K562 (cell line): ENCODE measurements at regions not wholly inside any gene's neighbourhood (a gene's known extent, or its start where the extent isn't known, plus 50 kb on each side); places are given as distances from the start of the nearest gene placed in this dataset.

ENCODE experiments used
- ATAC-seq: fragments of 200-7000 bp; cut with Tn5 transposase; 3 replicates; pipeline ENCODE4 v1.9.1; 2020; ENCODE audit warnings: moderate library complexity
- BruUV-seq: library from RNA; stranded (reverse); fragments of 400-500 nt; replicated peaks from 2 replicates; lab custom pipeline; 2021; lab: Mats Ljungman, UMichigan
- CTCF ChIA-PET: fragments of 300-600 bp; formaldehyde crosslinking; extraction: SDS; loops from one replicate; lab custom pipeline; 2021; ENCODE audit warnings: low intra/inter-chr PET ratio; lab: Yijun Ruan, JAX
- POLR2A ChIA-PET: fragments of 300-600, 350-650 bp; sonication (Branson Sonifier 250); formaldehyde crosslinking; extraction: SDS; loops from one replicate; lab custom pipeline; 2021; ENCODE audit warnings: antibody characterized with exemption, inconsistent platforms; lab: Yijun Ruan, JAX
- DNase-seq, 4 experiments: peaks; one replicate each; pipeline versions ENCODE4 v3.0.0 to v3.0.0-alpha.2; 2011 to 2018; ENCODE audit warnings: low spot score in 3 of 4, mixed read lengths in 3 of 4; ENCODE audit errors: extremely low read depth in 1 of 4
- FAIRE-seq: peaks from 2 replicates; lab custom pipeline; 2011; peaks lifted over from hg19 to GRCh38; lab: Jason Lieb, UNC
- H2AFZ ChIP-seq: 2 replicates; pipeline ENCODE4 v1.6.0; 2011; ENCODE audit warnings: low read depth, low read length, control low read depth, inconsistent platforms
- H3K27ac ChIP-seq: fragments of 200-600 bp; 3 replicates; pipeline ENCODE4 v1.8.0; 2011; ENCODE audit warnings: low read depth, mild to moderate bottlenecking, control low read depth, inconsistent platforms, low read length, moderate library complexity, mixed read lengths; ENCODE audit errors: extremely low read depth
- H3K27me3 ChIP-seq, 2 experiments: fragments of 300-600 bp in 1 of 2; 2 replicates in 1 of 2; 3 replicates in 1 of 2; pipeline versions ENCODE4 v1.6.0 to v1.8.0; 2011; ENCODE audit warnings: inconsistent platforms in 2 of 2, low read length in 2 of 2, mild to moderate bottlenecking in 1 of 2, mixed read lengths in 1 of 2, moderate library complexity in 1 of 2; ENCODE audit not compliant: control insufficient read depth in 2 of 2, insufficient read depth in 2 of 2
- H3K36me3 ChIP-seq: fragments of 300-600 bp; 3 replicates; pipeline ENCODE4 v1.8.0; 2011; ENCODE audit warnings: mild to moderate bottlenecking, low read length, inconsistent platforms; ENCODE audit not compliant: control insufficient read depth, insufficient read depth
- H3K4me1 ChIP-seq, 2 experiments: fragments of 200-600 bp in 1 of 2; replicated peaks in 1 of 2; 2 replicates in 1 of 2; 3 replicates in 1 of 2; pipeline versions ENCODE4 v1.5.1 to v1.8.0; 2011; ENCODE audit warnings: inconsistent platforms in 2 of 2, low read length in 2 of 2, mild to moderate bottlenecking in 1 of 2, mixed read lengths in 1 of 2, moderate library complexity in 1 of 2; ENCODE audit not compliant: control insufficient read depth in 2 of 2, insufficient read depth in 2 of 2
- H3K4me2 ChIP-seq: 2 replicates; pipeline ENCODE4 v1.6.1; 2011; ENCODE audit warnings: low read length, control low read depth, inconsistent platforms, mixed read lengths; ENCODE audit not compliant: insufficient read depth
- H3K4me3 ChIP-seq: fragments of 200-600 bp; sonication (generic), shearing (Covaris generic); 2 replicates; pipeline ENCODE4 v1.5.1; 2016; ENCODE audit warnings: control low read depth, inconsistent platforms
- H3K79me2 ChIP-seq: fragments of 200-600 bp; 3 replicates; pipeline ENCODE4 v1.8.0; 2011; ENCODE audit warnings: low read length, inconsistent platforms; ENCODE audit not compliant: control insufficient read depth, insufficient read depth
- H3K9ac ChIP-seq, 2 experiments: 2 replicates each; pipeline versions ENCODE4 v1.6.0 to v1.6.1; 2011; ENCODE audit warnings: low read depth in 2 of 2, low read length in 2 of 2, control low read depth in 1 of 2, inconsistent platforms in 1 of 2, mild to moderate bottlenecking in 1 of 2, mixed read lengths in 1 of 2; ENCODE audit not compliant: insufficient read depth in 1 of 2
- H3K9me1 ChIP-seq: one replicate; pipeline ENCODE4 v1.6.0; 2011; ENCODE audit warnings: inconsistent platforms, mild to moderate bottlenecking, low read length, moderate library complexity; ENCODE audit not compliant: control insufficient read depth, insufficient read depth
- H3K9me3 ChIP-seq: replicated peaks from 2 replicates; pipeline ENCODE4 v1.5.1; 2011; ENCODE audit warnings: low read depth, low read length, inconsistent platforms; ENCODE audit not compliant: control insufficient read depth, insufficient read depth
- H4K20me1 ChIP-seq: replicated peaks from 2 replicates; pipeline ENCODE4 v1.6.1; 2011; ENCODE audit warnings: low read length, inconsistent platforms, mixed read lengths; ENCODE audit not compliant: control insufficient read depth, insufficient read depth
- BMI1 ChIP-seq: fragments of 150-350 bp; IDR thresholded peaks from 2 replicates; pipeline ENCODE4 v1.6.1; 2014; ENCODE audit warnings: low read length
- ZFP36 ChIP-seq: fragments of 150-350 bp; IDR thresholded peaks from 2 replicates; pipeline ENCODE4 v1.6.1; 2018; ENCODE audit warnings: low read length, low read depth; ENCODE audit not compliant: partially characterized antibody
- ZNF134 ChIP-seq: fragments of 250-450 bp; sonication (Bioruptor Pico); conservative IDR thresholded peaks from 2 replicates; pipeline ENCODE4 v1.4.0; 2020
- WGBS: fragments of 100-300 bp; shearing (Covaris generic); methylation state at CpG from one replicate; pipeline ENCODE4 v1.1.6; 2016; ENCODE audit warnings: low coverage, mixed read lengths; ENCODE audit not compliant: insufficient coverage; ENCODE audit errors: missing lambda C conversion rate; 5-methylcytosine and 5-hydroxymethylcytosine counted together
- in situ Hi-C: fragments of 300-500 bp; cut with MboI; formaldehyde crosslinking; loops from 4 replicates; pipeline ENCODE4 v1.15.0; 2018; ENCODE audit warnings: inconsistent platforms, mixed read lengths
- intact Hi-C: fragments of 100-400 bp; cut with micrococcal nuclease; formaldehyde crosslinking; loops from 2 replicates; pipeline ENCODE4 v1.14.2; 2022
- TF ChIP-seq, protein P1 (sequence below): fragments of 200-800 bp; sonication (Bioruptor generic); IDR thresholded peaks from 2 replicates; pipeline ENCODE4 v1.6.1; 2017; ENCODE audit warnings: missing genetic modification characterization, missing compliant biosample characterization
- TF ChIP-seq, protein P2 (sequence below), 3 experiments: fragments of 200-800 bp in 1 of 3; sonication (Bioruptor generic) in 1 of 3; sonication (generic) in 1 of 3; formaldehyde crosslinking in 1 of 3; IDR thresholded peaks; 2 replicates each; pipeline versions ENCODE4 v1.6.1 to v1.8.0; 2016 to 2022; ENCODE audit warnings: mild to moderate bottlenecking in 2 of 3, missing compliant biosample characterization in 2 of 3, missing genetic modification characterization in 2 of 3, missing genetic modification reagents in 1 of 3
- TF ChIP-seq, protein P3 (sequence below): sonication (generic); formaldehyde crosslinking; IDR thresholded peaks from 2 replicates; pipeline ENCODE4 v1.8.0; 2022; ENCODE audit warnings: missing genetic modification reagents, mild to moderate bottlenecking, moderate library complexity, borderline replicate concordance
- TF ChIP-seq, protein P4 (sequence below): fragments of 250-450 bp; sonication (Bioruptor Pico); IDR thresholded peaks from 2 replicates; pipeline ENCODE4 v1.4.0; 2020; ENCODE audit warnings: mild to moderate bottlenecking, moderate library complexity

DNA sequence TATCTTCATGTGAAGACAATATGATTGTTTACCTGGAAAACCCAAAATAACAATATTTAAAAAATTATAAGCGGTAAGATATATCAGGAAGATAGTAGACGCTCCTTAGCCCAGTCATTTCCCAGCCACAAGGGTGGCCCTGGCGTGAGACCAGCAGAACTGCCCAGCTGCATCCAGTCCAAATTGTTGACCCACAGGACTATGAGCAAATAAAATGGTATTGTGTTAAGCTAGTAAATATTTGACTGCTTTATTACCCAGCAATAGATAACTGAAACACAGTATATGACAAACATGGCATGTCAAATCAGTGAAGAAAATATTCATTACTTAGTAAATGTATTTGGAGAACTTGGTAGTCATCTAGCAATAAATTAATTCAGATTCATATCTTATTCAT, 294.3 kb upstream of the SPAG17 start:
- H3K79me2 ChIP-seq: no peaks in the 10 kb centered on the region
- no peak overlapping the region for H3K4me2 ChIP-seq
- H2AFZ ChIP-seq: no peak overlapping the region
- CTCF ChIA-PET: no interaction called here
- H3K36me3 ChIP-seq: no peaks in the 10 kb centered on the region
- 0% methylated on average over 3 of the region's 3 CpGs for WGBS
- H3K27me3 ChIP-seq: no peaks in the 10 kb centered on the region
- FAIRE-seq: no peak
- intact Hi-C loops: no loop called here
- H3K27ac ChIP-seq: no peak overlapping the region
- no peak overlapping the region for H3K9ac ChIP-seq
- TF ChIP-seq BMI1: no peak
- TF ChIP-seq, protein P1, sequence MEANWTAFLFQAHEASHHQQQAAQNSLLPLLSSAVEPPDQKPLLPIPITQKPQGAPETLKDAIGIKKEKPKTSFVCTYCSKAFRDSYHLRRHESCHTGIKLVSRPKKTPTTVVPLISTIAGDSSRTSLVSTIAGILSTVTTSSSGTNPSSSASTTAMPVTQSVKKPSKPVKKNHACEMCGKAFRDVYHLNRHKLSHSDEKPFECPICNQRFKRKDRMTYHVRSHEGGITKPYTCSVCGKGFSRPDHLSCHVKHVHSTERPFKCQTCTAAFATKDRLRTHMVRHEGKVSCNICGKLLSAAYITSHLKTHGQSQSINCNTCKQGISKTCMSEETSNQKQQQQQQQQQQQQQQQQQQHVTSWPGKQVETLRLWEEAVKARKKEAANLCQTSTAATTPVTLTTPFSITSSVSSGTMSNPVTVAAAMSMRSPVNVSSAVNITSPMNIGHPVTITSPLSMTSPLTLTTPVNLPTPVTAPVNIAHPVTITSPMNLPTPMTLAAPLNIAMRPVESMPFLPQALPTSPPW (CRISPR knock-in tag): no peak
- TF ChIP-seq, protein P2, sequence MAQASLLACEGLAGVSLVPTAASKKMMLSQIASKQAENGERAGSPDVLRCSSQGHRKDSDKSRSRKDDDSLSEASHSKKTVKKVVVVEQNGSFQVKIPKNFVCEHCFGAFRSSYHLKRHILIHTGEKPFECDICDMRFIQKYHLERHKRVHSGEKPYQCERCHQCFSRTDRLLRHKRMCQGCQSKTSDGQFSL (CRISPR knock-in tag; IDR thresholded peaks at IDR 0.05): no peak
- TF ChIP-seq, protein P2 (tag; IDR thresholded peaks at IDR 0.05): no peak
- no peak for TF ChIP-seq ZFP36
- TF ChIP-seq, protein P3, sequence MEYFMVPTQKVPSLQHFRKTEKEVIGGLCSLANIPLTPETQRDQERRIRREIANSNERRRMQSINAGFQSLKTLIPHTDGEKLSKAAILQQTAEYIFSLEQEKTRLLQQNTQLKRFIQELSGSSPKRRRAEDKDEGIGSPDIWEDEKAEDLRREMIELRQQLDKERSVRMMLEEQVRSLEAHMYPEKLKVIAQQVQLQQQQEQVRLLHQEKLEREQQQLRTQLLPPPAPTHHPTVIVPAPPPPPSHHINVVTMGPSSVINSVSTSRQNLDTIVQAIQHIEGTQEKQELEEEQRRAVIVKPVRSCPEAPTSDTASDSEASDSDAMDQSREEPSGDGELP (CRISPR knock-in tag): no peak
- TF ChIP-seq ZNF134 (CRISPR knock-in tag): no peak
- TF ChIP-seq, protein P4, sequence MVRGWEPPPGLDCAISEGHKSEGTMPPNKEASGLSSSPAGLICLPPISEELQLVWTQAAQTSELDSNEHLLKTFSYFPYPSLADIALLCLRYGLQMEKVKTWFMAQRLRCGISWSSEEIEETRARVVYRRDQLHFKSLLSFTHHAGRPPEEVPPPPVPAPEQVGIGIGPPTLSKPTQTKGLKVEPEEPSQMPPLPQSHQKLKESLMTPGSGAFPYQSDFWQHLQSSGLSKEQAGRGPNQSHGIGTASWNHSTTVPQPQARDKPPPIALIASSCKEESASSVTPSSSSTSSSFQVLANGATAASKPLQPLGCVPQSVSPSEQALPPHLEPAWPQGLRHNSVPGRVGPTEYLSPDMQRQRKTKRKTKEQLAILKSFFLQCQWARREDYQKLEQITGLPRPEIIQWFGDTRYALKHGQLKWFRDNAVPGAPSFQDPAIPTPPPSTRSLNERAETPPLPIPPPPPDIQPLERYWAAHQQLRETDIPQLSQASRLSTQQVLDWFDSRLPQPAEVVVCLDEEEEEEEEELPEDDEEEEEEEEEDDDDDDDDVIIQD (CRISPR knock-in tag): no peak
- TF ChIP-seq, all 486 proteins: peak for 0
- Histone ChIP-seq H3K9me1 (no peaks in the 10 kb centered on the region), H3K4me3 (no peak overlapping the region), H3K4me1 (no peaks in the 10 kb centered on the region), H4K20me1 (no peaks in the 10 kb centered on the region), H3K9me3 (no peaks in the 10 kb centered on the region)
- ATAC-seq: no peak
- BruUV-seq: no TSS peak
- in situ Hi-C loops: no loop called here
- POLR2A ChIA-PET: no interaction called here
- DNase-seq: no peak
